Bronchial epithelial cell (primary cell): ENCODE measurements at regions not wholly inside any gene's neighbourhood (a gene's known extent, or its start where the extent isn't known, plus 50 kb on each side); places are given as distances from the start of the nearest gene placed in this dataset.

ENCODE experiments used
- DNase-seq: peaks from one replicate; pipeline ENCODE4 v3.0.0-alpha.2; 2010; ENCODE audit warnings: low read depth
- FAIRE-seq: peaks from 2 replicates; lab custom pipeline; 2011; peaks lifted over from hg19 to GRCh38; lab: Jason Lieb, UNC
- H3K27me3 ChIP-seq: 2 replicates; pipeline ENCODE4 v1.5.1; 2011; ENCODE audit warnings: low read length; ENCODE audit not compliant: control insufficient read depth, insufficient read depth
- H3K36me3 ChIP-seq: 2 replicates; pipeline ENCODE4 v1.5.1; 2011; ENCODE audit warnings: low read length; ENCODE audit not compliant: control insufficient read depth, insufficient read depth
- H3K4me3 ChIP-seq: 2 replicates; pipeline ENCODE4 v1.5.1; 2011; ENCODE audit warnings: mild to moderate bottlenecking, low read depth, low read length, control low read depth
- CTCF ChIP-seq: IDR thresholded peaks from 2 replicates; pipeline ENCODE4 v1.5.1; 2011; ENCODE audit warnings: mild to moderate bottlenecking, moderate library complexity, low read length, control low read depth, inconsistent platforms; ENCODE audit not compliant: insufficient read depth, severe bottlenecking

- FAIRE-seq: no peak
- no peaks in the 10 kb centered on the region for H3K36me3 ChIP-seq
- no peak for DNase-seq
- no peak for TF ChIP-seq CTCF
- no peaks in the 10 kb centered on the region for H3K27me3 ChIP-seq
- H3K4me3 ChIP-seq: no peak overlapping the region
Measured at GRCh38 chr14:38705220-38705619, 397.8 kb downstream of the SEC23A start.

- DNase-seq: no peak
- no peak for TF ChIP-seq CTCF
- FAIRE-seq: no peak
- Histone ChIP-seq H3K36me3 (no peaks in the 10 kb centered on the region), H3K27me3 (no peaks in the 10 kb centered on the region), H3K4me3 (no peak overlapping the region)
Measured at GRCh38 chr14:38704220-38704619, 398.8 kb downstream of the SEC23A start.

GRCh38 chr14:38696925-38697324, 406.1 kb downstream of the SEC23A start:
- Histone ChIP-seq H3K27me3 (no peaks in the 10 kb centered on the region), H3K36me3 (no peaks in the 10 kb centered on the region), H3K4me3 (no peak overlapping the region)
- FAIRE-seq (no peak), DNase-seq (no peak)
- TF ChIP-seq CTCF: no peak

GRCh38 chr14:38693423-38693822, 409.6 kb downstream of the SEC23A start:
- DNase-seq (no peak), FAIRE-seq (no peak)
- no peak for TF ChIP-seq CTCF
- no peaks in the 10 kb centered on the region for H3K27me3 ChIP-seq
- no peaks in the 10 kb centered on the region for H3K36me3 ChIP-seq
- H3K4me3 ChIP-seq: no peak overlapping the region

GRCh38 chr14:38669027-38669426, 413.1 kb upstream of the CLEC14A start:
- DNase-seq (no peak), FAIRE-seq (no peak)
- Histone ChIP-seq H3K36me3 (no peaks in the 10 kb centered on the region), H3K4me3 (no peak overlapping the region), H3K27me3 (no peaks in the 10 kb centered on the region)
- no peak for TF ChIP-seq CTCF

GRCh38 chr14:38663382-38663781, 407.5 kb upstream of the CLEC14A start:
- Histone ChIP-seq H3K4me3 (no peak overlapping the region), H3K27me3 (no peaks in the 10 kb centered on the region), H3K36me3 (no peaks in the 10 kb centered on the region)
- DNase-seq (no peak), FAIRE-seq (no peak)
- TF ChIP-seq CTCF: no peak
